ENCODE measurements at regions not wholly inside any gene's neighbourhood (a gene's known extent, or its start where the extent isn't known, plus 50 kb on each side); places are given as distances from the start of the nearest gene placed in this dataset.

DNA sequence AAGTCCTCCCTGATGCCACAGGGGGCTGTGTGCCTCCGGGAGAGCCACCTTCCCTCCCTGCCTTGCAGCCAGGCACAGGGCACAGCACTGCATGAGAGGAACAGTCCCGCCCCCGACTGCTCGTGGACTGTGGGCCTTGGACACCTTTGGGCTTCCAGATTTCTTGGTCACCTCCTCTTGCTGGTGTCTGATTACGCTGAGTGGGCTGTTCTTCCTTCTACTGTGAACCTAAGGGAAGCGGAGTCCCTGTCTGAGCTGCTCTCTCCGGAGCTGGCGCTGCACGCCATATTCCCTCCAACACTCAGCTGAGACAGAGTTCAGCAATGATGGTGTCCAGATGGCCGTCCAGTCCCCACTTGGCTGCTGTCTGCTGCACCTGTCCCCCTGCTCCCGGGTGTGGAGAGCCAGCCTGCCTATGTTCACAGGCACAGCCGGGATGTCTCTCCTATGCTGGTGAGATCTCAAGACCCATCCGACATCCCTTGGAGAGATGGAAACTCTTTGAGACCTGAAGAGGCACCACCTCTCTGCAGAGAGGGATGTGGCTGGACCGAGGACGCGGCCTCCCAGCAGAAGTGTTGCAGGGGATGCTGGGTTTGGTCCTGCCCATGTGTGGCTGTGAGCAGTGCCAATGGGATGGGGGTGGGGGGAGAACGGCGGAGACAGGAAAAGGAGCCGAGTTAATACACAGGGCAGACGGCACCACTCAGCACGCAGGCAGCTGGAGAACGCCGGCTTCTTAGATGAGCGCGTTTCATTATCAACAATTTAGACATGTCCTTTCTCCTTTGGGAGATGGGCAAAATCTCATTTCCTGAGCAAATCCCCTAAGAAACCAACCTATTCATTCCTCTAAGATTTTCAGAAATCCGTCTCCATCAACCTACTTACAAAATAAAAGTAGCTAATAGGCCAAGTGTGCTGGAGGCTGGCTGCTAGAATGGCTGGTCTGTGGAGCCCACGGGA, 171.9 kb downstream of the ENGASE start:
- no peaks in the 10 kb centered on the region for H3K9me3 ChIP-seq (ENCODE audit: control insufficient read depth, low read depth, low read length)
- no CpG with 5 or more reads among the region's 27 CpGs for WGBS (ENCODE audit: insufficient coverage, low lambda C conversion rate)
- H3K27ac ChIP-seq (ENCODE audit: low read length), result no peak overlapping the region
- DNase-seq, result no peak
- H3K4me3 ChIP-seq (ENCODE audit: low read length), result no peak overlapping the region
- H3K36me3 ChIP-seq (ENCODE audit: control insufficient read depth, insufficient read depth, low read length), result no peaks in the 10 kb centered on the region
- H3K27me3 ChIP-seq (ENCODE audit: control insufficient read depth, insufficient read depth, low read length), result peaks cover 15% of the 10 kb centered on the region
- H3K4me1 ChIP-seq (ENCODE audit: control insufficient read depth, insufficient read depth, low read length), result no peaks in the 10 kb centered on the region

DNA sequence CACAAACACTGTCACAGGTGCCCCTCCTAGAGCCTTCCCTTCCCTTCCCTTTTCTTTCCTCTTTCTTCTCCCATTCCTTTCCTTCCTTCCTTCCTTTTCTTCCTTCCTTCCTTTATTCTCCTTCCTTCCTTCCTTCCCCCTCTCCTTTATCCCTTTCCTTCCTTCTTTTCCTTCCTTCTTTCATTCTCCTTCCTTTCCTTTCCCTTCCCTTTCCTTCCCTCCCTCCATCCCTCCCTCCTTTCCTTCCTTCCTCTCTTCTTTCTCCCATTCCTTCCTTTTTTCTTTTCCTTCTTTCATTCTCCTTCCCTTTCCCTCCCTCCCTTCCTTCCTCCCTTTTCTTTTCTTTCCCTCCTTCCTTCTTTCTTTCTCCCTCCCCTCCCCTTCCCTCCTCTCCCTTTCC, 170.0 kb downstream of the ENGASE start:
- Histone ChIP-seq H3K27me3 (ENCODE audit: control insufficient read depth, insufficient read depth, low read length) (peaks cover 10% of the 10 kb centered on the region), H3K27ac (ENCODE audit: low read length) (no peak overlapping the region), H3K4me1 (ENCODE audit: control insufficient read depth, insufficient read depth, low read length) (no peaks in the 10 kb centered on the region), H3K4me3 (ENCODE audit: low read length) (no peak overlapping the region), H3K36me3 (ENCODE audit: control insufficient read depth, insufficient read depth, low read length) (no peaks in the 10 kb centered on the region), H3K9me3 (ENCODE audit: control insufficient read depth, low read depth, low read length) (no peaks in the 10 kb centered on the region)
- DNase-seq, result no peak

DNA sequence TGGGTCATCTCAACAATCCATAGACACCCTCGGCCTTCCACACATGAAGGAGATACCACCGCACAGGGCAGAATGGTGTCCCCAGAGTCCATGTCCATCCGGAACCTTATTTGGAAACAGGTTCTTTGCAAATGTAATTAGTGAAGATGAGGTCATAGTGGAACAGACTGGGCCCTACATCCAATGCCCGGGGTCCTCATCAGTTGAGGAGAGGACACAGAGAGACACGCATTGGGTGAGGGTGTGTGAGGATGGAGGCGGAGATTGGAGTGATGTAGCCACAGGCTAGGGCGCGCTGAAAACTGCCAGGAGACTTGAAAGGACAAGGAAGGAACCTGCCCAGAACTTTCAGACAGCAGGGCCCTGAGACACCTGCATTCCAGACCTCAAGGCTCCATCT, 169.4 kb downstream of the ENGASE start:
- no CpG with 5 or more reads among the region's 8 CpGs for WGBS (ENCODE audit: insufficient coverage, low lambda C conversion rate)
- Histone ChIP-seq H3K27ac (ENCODE audit: low read length) (no peak overlapping the region), H3K9me3 (ENCODE audit: control insufficient read depth, low read depth, low read length) (no peaks in the 10 kb centered on the region), H3K4me3 (ENCODE audit: low read length) (no peak overlapping the region), H3K36me3 (ENCODE audit: control insufficient read depth, insufficient read depth, low read length) (no peaks in the 10 kb centered on the region), H3K27me3 (ENCODE audit: control insufficient read depth, insufficient read depth, low read length) (peaks cover 7% of the 10 kb centered on the region), H3K4me1 (ENCODE audit: control insufficient read depth, insufficient read depth, low read length) (no peaks in the 10 kb centered on the region)
- DNase-seq, result no peak

DNA sequence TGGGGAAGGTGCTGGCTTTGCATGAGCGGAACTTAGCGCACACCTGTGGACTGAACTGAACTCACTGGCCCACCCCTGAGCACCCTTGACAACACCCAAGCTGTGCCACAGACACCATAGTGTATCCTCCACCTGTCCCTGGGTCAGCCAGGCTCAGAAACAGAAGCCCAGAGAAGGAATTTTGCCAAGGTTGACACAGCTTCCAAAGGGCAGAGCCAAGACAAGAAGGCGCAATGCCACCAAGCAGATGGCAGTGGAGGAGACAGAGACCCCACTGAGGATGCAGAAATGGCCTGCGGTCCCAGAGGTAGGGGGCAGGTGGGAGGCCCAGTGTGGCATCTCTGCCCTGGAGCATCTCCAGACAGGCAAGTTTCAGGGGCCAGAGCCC, 169.0 kb downstream of the ENGASE start:
- DNase-seq, result no peak
- Histone ChIP-seq H3K27ac (ENCODE audit: low read length) (no peak overlapping the region), H3K4me3 (ENCODE audit: low read length) (no peak overlapping the region), H3K4me1 (ENCODE audit: control insufficient read depth, insufficient read depth, low read length) (no peaks in the 10 kb centered on the region), H3K9me3 (ENCODE audit: control insufficient read depth, low read depth, low read length) (no peaks in the 10 kb centered on the region), H3K27me3 (ENCODE audit: control insufficient read depth, insufficient read depth, low read length) (peaks cover 4% of the 10 kb centered on the region), H3K36me3 (ENCODE audit: control insufficient read depth, insufficient read depth, low read length) (no peaks in the 10 kb centered on the region)
- WGBS (ENCODE audit: insufficient coverage, low lambda C conversion rate), result no CpG with 5 or more reads among the region's 4 CpGs

DNA sequence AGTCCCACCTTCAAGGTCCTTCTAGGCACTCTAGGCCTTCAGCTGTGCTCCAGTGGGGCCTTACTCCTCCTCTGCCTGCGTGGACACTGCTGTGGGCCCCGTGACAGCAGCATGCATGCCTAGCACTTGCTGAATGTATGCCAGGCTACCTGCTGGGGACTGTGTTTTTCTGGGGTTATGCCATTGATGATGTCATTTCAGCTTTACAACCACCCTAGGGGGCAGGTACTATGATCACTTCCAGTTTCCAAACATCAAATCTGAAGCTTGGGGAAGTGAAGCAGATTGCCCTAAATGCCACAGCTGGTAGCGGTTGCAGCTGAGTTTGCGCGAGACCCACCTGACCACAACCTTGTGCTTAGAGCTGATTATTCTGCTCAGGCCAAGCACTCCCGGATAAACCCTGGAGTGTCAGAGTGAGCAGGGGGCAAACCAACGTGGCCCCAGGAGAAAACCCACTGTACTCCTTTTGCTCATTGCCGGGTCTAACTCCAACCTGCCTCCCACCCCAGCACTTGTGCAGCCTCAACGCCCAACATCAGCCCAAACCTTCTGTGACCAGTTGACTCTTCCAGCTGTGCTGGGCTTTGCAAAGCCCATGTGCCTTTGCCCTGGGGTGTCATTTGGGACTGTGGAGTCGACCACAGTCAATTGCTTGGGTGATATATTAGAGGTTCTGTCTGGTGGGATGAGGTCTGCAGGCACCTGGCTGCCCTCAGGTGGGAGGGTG, 168.4 kb downstream of the ENGASE start:
- WGBS (ENCODE audit: insufficient coverage, low lambda C conversion rate), result no CpG with 5 or more reads among the region's 10 CpGs
- Histone ChIP-seq H3K9me3 (ENCODE audit: control insufficient read depth, low read depth, low read length) (no peaks in the 10 kb centered on the region), H3K27me3 (ENCODE audit: control insufficient read depth, insufficient read depth, low read length) (peaks cover 3% of the 10 kb centered on the region), H3K36me3 (ENCODE audit: control insufficient read depth, insufficient read depth, low read length) (no peaks in the 10 kb centered on the region), H3K27ac (ENCODE audit: low read length) (no peak overlapping the region), H3K4me1 (ENCODE audit: control insufficient read depth, insufficient read depth, low read length) (no peaks in the 10 kb centered on the region), H3K4me3 (ENCODE audit: low read length) (no peak overlapping the region)
- no peak for DNase-seq

DNA sequence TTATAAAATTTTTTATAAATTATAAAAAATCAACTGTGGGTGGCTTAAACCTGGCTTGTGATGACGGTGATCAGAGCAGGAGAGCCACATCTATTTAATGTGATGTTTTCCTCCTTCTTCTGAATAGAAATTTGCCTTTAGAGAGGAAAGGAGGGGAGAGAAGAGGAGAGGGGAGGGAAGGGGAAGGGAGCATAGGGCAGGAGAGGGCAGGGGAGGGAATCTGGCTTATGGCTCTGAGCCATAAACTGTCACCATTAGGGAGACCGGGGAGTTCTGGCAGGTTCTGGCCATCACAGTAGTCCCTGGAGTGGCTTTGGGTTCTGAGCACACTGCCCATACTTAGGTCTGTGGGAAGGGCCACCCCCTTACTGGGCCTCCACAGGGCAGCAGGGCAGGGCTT, 167.8 kb downstream of the ENGASE start:
- 80% methylated on average over 1 of the region's 2 CpGs for WGBS (ENCODE audit: insufficient coverage, low lambda C conversion rate)
- no peaks in the 10 kb centered on the region for H3K27me3 ChIP-seq (ENCODE audit: control insufficient read depth, insufficient read depth, low read length)
- H3K4me1 ChIP-seq (ENCODE audit: control insufficient read depth, insufficient read depth, low read length), result no peaks in the 10 kb centered on the region
- H3K36me3 ChIP-seq (ENCODE audit: control insufficient read depth, insufficient read depth, low read length), result no peaks in the 10 kb centered on the region
- DNase-seq, result no peak
- H3K9me3 ChIP-seq (ENCODE audit: control insufficient read depth, low read depth, low read length), result no peaks in the 10 kb centered on the region
- H3K4me3 ChIP-seq (ENCODE audit: low read length), result no peak overlapping the region
- H3K27ac ChIP-seq (ENCODE audit: low read length), result no peak overlapping the region

DNA sequence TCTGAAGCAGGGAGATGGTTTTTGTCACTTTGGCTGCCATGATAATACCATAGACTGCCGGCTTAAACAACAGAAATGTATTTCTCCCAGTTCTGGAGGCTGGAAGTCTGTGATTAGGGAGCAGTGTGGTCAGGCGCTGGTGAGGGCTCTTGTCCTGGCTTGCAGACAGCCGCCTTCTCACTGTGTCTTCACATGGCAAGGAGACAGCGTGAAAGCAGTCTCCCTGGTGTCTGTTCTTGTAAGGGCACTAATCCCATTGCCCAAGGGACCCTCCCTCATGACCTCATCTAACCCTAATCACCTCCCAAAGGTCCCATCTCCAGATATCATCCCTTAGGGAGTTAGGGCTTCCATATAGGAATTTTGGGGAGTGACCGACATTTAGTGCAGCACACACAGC, 167.0 kb downstream of the ENGASE start:
- no peaks in the 10 kb centered on the region for H3K27me3 ChIP-seq (ENCODE audit: control insufficient read depth, insufficient read depth, low read length)
- DNase-seq, result no peak
- no CpG with 5 or more reads among the region's 5 CpGs for WGBS (ENCODE audit: insufficient coverage, low lambda C conversion rate)

DNA sequence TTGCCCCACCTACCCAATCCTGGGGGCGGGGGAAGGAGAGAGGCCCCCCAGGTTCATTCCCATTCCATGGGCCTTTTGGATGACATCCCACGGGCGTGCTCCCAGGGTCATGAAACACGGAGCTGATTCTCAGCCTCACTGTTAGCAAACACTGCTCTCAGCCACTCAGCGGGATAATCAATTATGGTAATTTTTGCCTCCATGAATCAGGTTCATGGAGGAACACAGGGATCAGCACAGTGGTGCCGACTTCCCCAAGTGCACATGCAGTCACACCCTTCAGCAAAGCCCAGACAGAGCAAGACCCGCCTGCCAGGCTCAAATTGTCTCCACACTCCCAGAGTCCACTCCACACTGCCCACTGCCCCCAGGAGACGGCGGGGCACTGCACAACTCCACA, 164.6 kb downstream of the ENGASE start:
- Histone ChIP-seq H3K27me3 (ENCODE audit: control insufficient read depth, insufficient read depth, low read length) (no peaks in the 10 kb centered on the region), H3K36me3 (ENCODE audit: control insufficient read depth, insufficient read depth, low read length) (no peaks in the 10 kb centered on the region), H3K4me3 (ENCODE audit: low read length) (no peak overlapping the region), H3K9me3 (ENCODE audit: control insufficient read depth, low read depth, low read length) (no peaks in the 10 kb centered on the region), H3K27ac (ENCODE audit: low read length) (no peak overlapping the region), H3K4me1 (ENCODE audit: control insufficient read depth, insufficient read depth, low read length) (no peaks in the 10 kb centered on the region)
- WGBS (ENCODE audit: insufficient coverage, low lambda C conversion rate), result no CpG with 5 or more reads among the region's 9 CpGs
- DNase-seq, result no peak

More for the DNA sequence above, 167.0 kb downstream of the ENGASE start:
- H3K4me1 ChIP-seq (ENCODE audit: control insufficient read depth, insufficient read depth, low read length), result no peaks in the 10 kb centered on the region
- no peaks in the 10 kb centered on the region for H3K36me3 ChIP-seq (ENCODE audit: control insufficient read depth, insufficient read depth, low read length)
- H3K4me3 ChIP-seq (ENCODE audit: low read length), result no peak overlapping the region
- no peaks in the 10 kb centered on the region for H3K9me3 ChIP-seq (ENCODE audit: control insufficient read depth, low read depth, low read length)
- no peak overlapping the region for H3K27ac ChIP-seq (ENCODE audit: low read length)

DNA sequence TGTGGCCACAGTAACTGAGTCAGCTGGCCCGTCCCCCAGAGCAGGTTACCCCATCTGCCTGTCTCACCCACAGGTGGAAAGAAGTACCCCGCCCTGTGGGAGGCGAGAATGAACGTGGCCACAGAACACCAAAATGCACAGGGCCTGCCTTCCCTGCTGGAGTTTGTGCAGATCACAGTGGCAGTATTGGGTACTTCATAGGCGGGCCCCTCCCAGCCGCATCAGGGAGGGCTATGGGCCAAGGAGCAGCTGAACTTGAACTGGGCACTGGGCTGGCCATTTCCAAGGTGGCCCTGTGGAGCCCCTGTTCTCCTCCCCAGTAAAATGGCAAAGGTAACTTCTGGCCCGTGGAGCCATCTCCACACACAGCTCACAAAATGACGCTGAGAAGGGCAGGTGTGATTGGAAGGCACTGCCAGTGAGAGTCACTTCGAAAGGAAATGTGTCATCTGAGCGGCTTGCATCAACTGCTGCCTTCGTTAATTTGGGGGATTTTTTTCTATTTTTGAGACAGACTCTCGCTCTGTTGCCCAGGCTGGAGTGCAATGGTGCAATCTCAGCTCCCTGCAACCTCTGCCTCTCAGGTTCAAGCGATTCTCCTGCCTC, 162.9 kb downstream of the ENGASE start:
- no peaks in the 10 kb centered on the region for H3K36me3 ChIP-seq (ENCODE audit: control insufficient read depth, insufficient read depth, low read length)
- no peaks in the 10 kb centered on the region for H3K9me3 ChIP-seq (ENCODE audit: control insufficient read depth, low read depth, low read length)
- WGBS (ENCODE audit: insufficient coverage, low lambda C conversion rate), result no CpG with 5 or more reads among the region's 13 CpGs
- no peaks in the 10 kb centered on the region for H3K4me1 ChIP-seq (ENCODE audit: control insufficient read depth, insufficient read depth, low read length)
- H3K27me3 ChIP-seq (ENCODE audit: control insufficient read depth, insufficient read depth, low read length), result no peaks in the 10 kb centered on the region
- no peak for DNase-seq
- no peak overlapping the region for H3K27ac ChIP-seq (ENCODE audit: low read length)
- no peak overlapping the region for H3K4me3 ChIP-seq (ENCODE audit: low read length)

DNA sequence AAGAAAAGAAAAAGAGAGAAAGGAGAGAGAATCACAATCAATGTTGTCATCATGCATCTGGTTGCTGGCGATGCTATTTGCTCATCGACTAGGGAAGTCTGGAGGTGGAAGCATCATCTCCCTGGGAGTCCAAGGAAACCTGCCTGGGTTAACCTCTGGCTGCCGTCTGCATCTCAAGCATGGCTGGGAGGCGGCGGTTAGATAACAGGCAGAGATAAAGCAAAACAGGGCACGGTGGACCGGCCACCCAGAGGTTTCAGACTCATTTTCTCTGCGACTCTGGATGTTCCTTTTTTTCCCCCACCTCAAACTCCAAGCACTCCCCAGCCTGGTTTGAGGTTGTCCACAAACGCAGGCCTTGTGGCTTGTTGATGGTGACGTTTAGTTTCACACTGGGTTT, 161.2 kb downstream of the ENGASE start:
- Histone ChIP-seq H3K36me3 (ENCODE audit: control insufficient read depth, insufficient read depth, low read length) (no peaks in the 10 kb centered on the region), H3K4me1 (ENCODE audit: control insufficient read depth, insufficient read depth, low read length) (no peaks in the 10 kb centered on the region), H3K4me3 (ENCODE audit: low read length) (no peak overlapping the region), H3K27ac (ENCODE audit: low read length) (no peak overlapping the region), H3K27me3 (ENCODE audit: control insufficient read depth, insufficient read depth, low read length) (no peaks in the 10 kb centered on the region), H3K9me3 (ENCODE audit: control insufficient read depth, low read depth, low read length) (no peaks in the 10 kb centered on the region)
- 30% methylated on average over 2 of the region's 10 CpGs for whole genome bisulfite sequencing (ENCODE audit: insufficient coverage, low lambda C conversion rate)
- no peak for DNase-seq
